ENCODE measurements at regions not wholly inside any gene's neighbourhood (a gene's known extent, or its start where the extent isn't known, plus 50 kb on each side); places are given as distances from the start of the nearest gene placed in this dataset.

DNA sequence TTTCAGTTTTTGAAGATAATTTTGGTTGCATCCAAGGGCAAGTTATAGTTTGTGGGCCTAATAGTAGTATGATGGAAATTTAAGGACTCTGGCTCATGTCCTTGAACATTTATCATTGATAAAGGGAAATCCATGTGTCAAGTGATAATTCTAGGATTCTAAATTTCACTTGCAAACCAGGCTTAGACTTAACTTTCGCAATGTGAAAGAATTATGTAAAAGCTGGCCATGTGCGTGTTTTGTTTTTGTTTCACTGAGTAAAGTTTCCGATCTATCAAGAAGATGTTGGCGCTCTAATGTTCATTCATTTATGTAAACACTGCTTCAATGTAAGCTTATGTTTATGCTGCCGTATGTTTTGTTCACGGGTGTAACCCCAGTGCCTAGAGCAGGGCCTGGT, 302.0 kb downstream of the SOX4 start:
- no peak for DNase-seq (ENCODE audit: low read depth, low spot score)
- H3K4me1 ChIP-seq (ENCODE audit: control insufficient read depth, extremely low read depth, insufficient read depth, low read length), result peaks cover 4% of the 10 kb centered on the region
- FAIRE-seq, result no peak
- H3K9me3 ChIP-seq (ENCODE audit: control insufficient read depth, low read depth, low read length), result no peaks in the 10 kb centered on the region
- no peak for TF ChIP-seq EZH2 (IDR thresholded peaks at IDR 0.05; ENCODE audit: low read length)
- TF ChIP-seq, protein P1, sequence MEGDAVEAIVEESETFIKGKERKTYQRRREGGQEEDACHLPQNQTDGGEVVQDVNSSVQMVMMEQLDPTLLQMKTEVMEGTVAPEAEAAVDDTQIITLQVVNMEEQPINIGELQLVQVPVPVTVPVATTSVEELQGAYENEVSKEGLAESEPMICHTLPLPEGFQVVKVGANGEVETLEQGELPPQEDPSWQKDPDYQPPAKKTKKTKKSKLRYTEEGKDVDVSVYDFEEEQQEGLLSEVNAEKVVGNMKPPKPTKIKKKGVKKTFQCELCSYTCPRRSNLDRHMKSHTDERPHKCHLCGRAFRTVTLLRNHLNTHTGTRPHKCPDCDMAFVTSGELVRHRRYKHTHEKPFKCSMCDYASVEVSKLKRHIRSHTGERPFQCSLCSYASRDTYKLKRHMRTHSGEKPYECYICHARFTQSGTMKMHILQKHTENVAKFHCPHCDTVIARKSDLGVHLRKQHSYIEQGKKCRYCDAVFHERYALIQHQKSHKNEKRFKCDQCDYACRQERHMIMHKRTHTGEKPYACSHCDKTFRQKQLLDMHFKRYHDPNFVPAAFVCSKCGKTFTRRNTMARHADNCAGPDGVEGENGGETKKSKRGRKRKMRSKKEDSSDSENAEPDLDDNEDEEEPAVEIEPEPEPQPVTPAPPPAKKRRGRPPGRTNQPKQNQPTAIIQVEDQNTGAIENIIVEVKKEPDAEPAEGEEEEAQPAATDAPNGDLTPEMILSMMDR (optimal IDR thresholded peaks at IDR 0.05 in 1 of 3, IDR thresholded peaks at IDR 0.05 in 1 of 3, conservative IDR thresholded peaks at IDR 0.05 in 1 of 3; ENCODE audit: extremely low read depth in 1 of 3, insufficient read depth in 2 of 3, low read length in 3 of 3), result no peak
- no peak overlapping the region for H2AFZ ChIP-seq (ENCODE audit: control insufficient read depth, low read length)
- no peaks in the 10 kb centered on the region for H3K9me1 ChIP-seq (ENCODE audit: control insufficient read depth, extremely low read depth, insufficient read depth, low read length)
- H3K4me3 ChIP-seq (ENCODE audit: control insufficient read depth in 2 of 3, extremely low read depth in 1 of 3, insufficient read depth in 2 of 3, low read depth in 1 of 3, low read length in 3 of 3), result no peak overlapping the region
- H3K36me3 ChIP-seq (ENCODE audit: control insufficient read depth in 2 of 2, extremely low read depth in 1 of 2, insufficient read depth in 2 of 2, low read length in 2 of 2), result no peaks in the 10 kb centered on the region
- no peak overlapping the region for H3K4me2 ChIP-seq (ENCODE audit: control insufficient read depth, extremely low read depth, insufficient read depth, low read depth, low read length)
- H4K20me1 ChIP-seq (ENCODE audit: control insufficient read depth, extremely low read depth, insufficient read depth, low read length), result no peaks in the 10 kb centered on the region
- dilution Hi-C loops (cut with MboI; ENCODE audit: extremely low pct_ligation_motif_present, low sequenced_read_pairs), result no loop called here
- no peak overlapping the region for H3K9ac ChIP-seq (ENCODE audit: control insufficient read depth, extremely low read depth, insufficient read depth, low read length)
- no peaks in the 10 kb centered on the region for H3K27me3 ChIP-seq (ENCODE audit: control insufficient read depth, extremely low read depth, insufficient read depth, low read length)
- H3K27ac ChIP-seq (ENCODE audit: control insufficient read depth, insufficient read depth, low read length), result no peak overlapping the region
- H3K79me2 ChIP-seq (ENCODE audit: control insufficient read depth, insufficient read depth, low read length), result no peaks in the 10 kb centered on the region

DNA sequence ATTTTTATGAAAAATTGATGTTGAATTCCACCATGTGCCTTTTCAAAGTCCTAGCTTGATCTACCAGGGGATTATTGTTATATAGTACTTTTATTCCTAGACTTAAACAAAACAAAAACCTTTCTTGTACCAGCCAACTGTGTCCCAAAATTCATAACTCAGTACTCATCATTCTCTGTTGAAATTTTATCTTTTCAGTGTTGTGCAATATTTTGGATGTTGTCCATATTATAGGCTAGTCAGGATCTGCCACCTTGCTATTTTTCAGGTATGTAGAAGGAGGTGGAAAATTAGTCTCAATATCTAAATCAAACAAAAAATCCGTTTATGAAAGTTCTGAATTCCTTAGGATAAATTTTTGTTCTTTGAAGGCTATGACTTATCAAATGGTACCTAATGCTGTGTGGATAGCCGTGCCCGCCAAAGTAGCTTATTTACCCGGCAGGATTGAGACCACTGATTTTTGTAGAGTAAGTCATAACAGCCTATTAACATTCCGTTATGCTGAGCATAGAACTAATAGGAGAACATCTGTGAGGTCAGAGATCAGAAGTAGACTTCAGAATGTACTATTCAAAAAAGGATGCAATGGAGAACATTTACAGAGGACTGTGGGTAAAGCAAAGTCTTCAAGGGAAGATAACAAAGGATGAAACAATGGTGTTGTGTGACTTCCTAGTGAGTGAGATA, 304.7 kb downstream of the SOX4 start:
- TF ChIP-seq, protein P1 (optimal IDR thresholded peaks at IDR 0.05 in 1 of 3, IDR thresholded peaks at IDR 0.05 in 1 of 3, conservative IDR thresholded peaks at IDR 0.05 in 1 of 3; ENCODE audit: extremely low read depth in 1 of 3, insufficient read depth in 2 of 3, low read length in 3 of 3), result no peak
- TF ChIP-seq EZH2 (IDR thresholded peaks at IDR 0.05; ENCODE audit: low read length), result no peak
- Histone ChIP-seq H3K9ac (ENCODE audit: control insufficient read depth, extremely low read depth, insufficient read depth, low read length) (no peak overlapping the region), H3K9me3 (ENCODE audit: control insufficient read depth, low read depth, low read length) (no peaks in the 10 kb centered on the region), H3K79me2 (ENCODE audit: control insufficient read depth, insufficient read depth, low read length) (no peaks in the 10 kb centered on the region), H3K27ac (ENCODE audit: control insufficient read depth, insufficient read depth, low read length) (no peak overlapping the region), H3K4me1 (ENCODE audit: control insufficient read depth, extremely low read depth, insufficient read depth, low read length) (peaks cover 6% of the 10 kb centered on the region), H3K27me3 (ENCODE audit: control insufficient read depth, extremely low read depth, insufficient read depth, low read length) (no peaks in the 10 kb centered on the region), H3K4me2 (ENCODE audit: control insufficient read depth, extremely low read depth, insufficient read depth, low read depth, low read length) (peak overlapping the region; percentile 16), H3K4me3 (ENCODE audit: control insufficient read depth in 2 of 3, extremely low read depth in 1 of 3, insufficient read depth in 2 of 3, low read depth in 1 of 3, low read length in 3 of 3) (no peak overlapping the region), H4K20me1 (ENCODE audit: control insufficient read depth, extremely low read depth, insufficient read depth, low read length) (no peaks in the 10 kb centered on the region), H2AFZ (ENCODE audit: control insufficient read depth, low read length) (no peak overlapping the region), H3K9me1 (ENCODE audit: control insufficient read depth, extremely low read depth, insufficient read depth, low read length) (no peaks in the 10 kb centered on the region), H3K36me3 (ENCODE audit: control insufficient read depth in 2 of 2, extremely low read depth in 1 of 2, insufficient read depth in 2 of 2, low read length in 2 of 2) (no peaks in the 10 kb centered on the region)
- no peak for DNase-seq (ENCODE audit: low read depth, low spot score)
- dilution Hi-C loops (cut with MboI; ENCODE audit: extremely low pct_ligation_motif_present, low sequenced_read_pairs), result no loop called here
- peak; percentile 41 for FAIRE-seq

Measured in keratinocyte (primary cell).